HEK293 (cell line): ENCODE measurements at regions not wholly inside any gene's neighbourhood (a gene's known extent, or its start where the extent isn't known, plus 50 kb on each side); places are given as distances from the start of the nearest gene placed in this dataset.
A peak's percentile ranks its signal among the peaks of the same experiment; 100 is the strongest.

ENCODE experiments used
- CTCF ChIA-PET: fragments of 350-600 bp; formaldehyde crosslinking; extraction: SDS; loops from one replicate; lab custom pipeline; 2021; ENCODE audit warnings: antibody characterized with exemption; lab: Yijun Ruan, JAX
- POLR2A ChIA-PET: fragments of 300-600 bp; formaldehyde crosslinking; extraction: SDS; loops from one replicate; lab custom pipeline; 2020; ENCODE audit warnings: antibody characterized with exemption, inconsistent platforms; lab: Yijun Ruan, JAX
- H3K27ac ChIP-seq: fragments of 200-500 bp; sonication (Bioruptor generic); 2 replicates; pipeline ENCODE4 v1.5.1; 2014; ENCODE audit warnings: low read depth, low read length, control low read depth, inconsistent platforms; ENCODE audit errors: extremely low read depth
- H3K36me3 ChIP-seq, 2 experiments: fragments of 200-500 bp in 1 of 2; sonication (Bioruptor generic) in 1 of 2; 1 replicate in 1 of 2; 2 replicates in 1 of 2; pipeline ENCODE4 v1.5.1; 2014 to 2017; ENCODE audit warnings: inconsistent platforms in 2 of 2, low read length in 2 of 2; ENCODE audit not compliant: control insufficient read depth in 2 of 2, insufficient read depth in 1 of 2
- H3K4me1 ChIP-seq: fragments of 200-500 bp; sonication (Bioruptor generic); 2 replicates; pipeline ENCODE4 v1.5.1; 2014; ENCODE audit warnings: mild to moderate bottlenecking, low read length, inconsistent platforms; ENCODE audit not compliant: control insufficient read depth, insufficient read depth
- H3K4me3 ChIP-seq: 2 replicates; pipeline ENCODE4 v1.5.1; 2011; ENCODE audit warnings: low read depth, mild to moderate bottlenecking, control low read depth, low read length, moderate library complexity
- H3K9me3 ChIP-seq: fragments of 200-500 bp; sonication (Bioruptor generic); 2 replicates; pipeline ENCODE4 v1.5.1; 2014; ENCODE audit warnings: low read depth, low read length, inconsistent platforms; ENCODE audit not compliant: control insufficient read depth, insufficient read depth
- ATF2 ChIP-seq: fragments of 450-650 bp; formaldehyde crosslinking; IDR thresholded peaks from 2 replicates; pipeline ENCODE4 v1.5.1; 2016; ENCODE audit warnings: missing biosample characterization, missing genetic modification characterization, low read depth
- BCL6B ChIP-seq: fragments of 450-650 bp; formaldehyde crosslinking; IDR thresholded peaks from 2 replicates; pipeline ENCODE4 v1.5.1; 2017; ENCODE audit warnings: missing biosample characterization, missing genetic modification characterization
- HIC1 ChIP-seq: fragments of 450-650 bp; formaldehyde crosslinking; IDR thresholded peaks from 2 replicates; pipeline ENCODE4 v1.5.1; 2016; ENCODE audit warnings: missing biosample characterization, missing genetic modification characterization
- OVOL3 ChIP-seq: fragments of 450-650 bp; formaldehyde crosslinking; IDR thresholded peaks from 2 replicates; pipeline ENCODE4 v1.5.1; 2016; ENCODE audit warnings: missing biosample characterization, missing genetic modification characterization
- PBX3 ChIP-seq: sonication (generic); formaldehyde crosslinking; IDR thresholded peaks from 2 replicates; pipeline ENCODE4 v1.8.1; 2022; ENCODE audit warnings: mild to moderate bottlenecking, moderate library complexity, missing genetic modification reagents
- PRDM1 ChIP-seq: fragments of 450-650 bp; formaldehyde crosslinking; IDR thresholded peaks from 2 replicates; pipeline ENCODE4; 2016; ENCODE audit warnings: missing biosample characterization, missing genetic modification characterization
- REPIN1 ChIP-seq: fragments of 450-650 bp; formaldehyde crosslinking; IDR thresholded peaks from 2 replicates; pipeline ENCODE4 v1.5.1; 2017; ENCODE audit warnings: missing biosample characterization, missing genetic modification characterization, low read depth
- SALL2 ChIP-seq: fragments of 450-650 bp; formaldehyde crosslinking; IDR thresholded peaks from 2 replicates; pipeline ENCODE4 v1.5.0; 2017; ENCODE audit warnings: missing biosample characterization, mild to moderate bottlenecking, missing genetic modification characterization, borderline replicate concordance
- TCF7L2 ChIP-seq: IDR thresholded peaks from 2 replicates; pipeline ENCODE4 v1.6.1; 2011; ENCODE audit warnings: low read depth, mild to moderate bottlenecking, inconsistent platforms, low read length, moderate library complexity, borderline replicate concordance
- ZNF140 ChIP-seq: fragments of 450-650 bp; formaldehyde crosslinking; IDR thresholded peaks from 2 replicates; pipeline ENCODE4 v1.5.1; 2016; ENCODE audit warnings: missing biosample characterization, missing genetic modification characterization
- ZNF214 ChIP-seq: fragments of 450-650 bp; formaldehyde crosslinking; IDR thresholded peaks from 2 replicates; pipeline ENCODE4 v1.5.1; 2017; ENCODE audit warnings: missing biosample characterization, mild to moderate bottlenecking, missing genetic modification characterization, borderline replicate concordance
- ZNF23 ChIP-seq: fragments of 450-650 bp; formaldehyde crosslinking; IDR thresholded peaks from 2 replicates; pipeline ENCODE4 v1.5.1; 2016; ENCODE audit warnings: missing biosample characterization, missing genetic modification characterization, borderline replicate concordance
- ZNF239 ChIP-seq: fragments of 450-650 bp; formaldehyde crosslinking; IDR thresholded peaks from 2 replicates; pipeline ENCODE4 v1.5.1; 2016; ENCODE audit warnings: missing biosample characterization, missing genetic modification characterization
- ZNF274 ChIP-seq, 2 experiments: fragments of 200-500 bp in 1 of 2; fragments of 450-650 bp in 1 of 2; sonication (Bioruptor generic) in 1 of 2; formaldehyde crosslinking in 1 of 2; IDR thresholded peaks; 2 replicates each; pipeline versions ENCODE4 v1.5.1 to v1.6.1; 2014 to 2016; ENCODE audit warnings: borderline replicate concordance in 1 of 2, inconsistent platforms in 1 of 2, low read length in 1 of 2, missing biosample characterization in 1 of 2, missing genetic modification characterization in 1 of 2
- ZNF449 ChIP-seq: fragments of 450-650 bp; formaldehyde crosslinking; IDR thresholded peaks from 2 replicates; pipeline ENCODE4 v1.5.1; 2017; ENCODE audit warnings: missing biosample characterization, mild to moderate bottlenecking, missing genetic modification characterization, moderate library complexity
- ZNF623 ChIP-seq: fragments of 450-650 bp; formaldehyde crosslinking; IDR thresholded peaks from 2 replicates; pipeline ENCODE4 v1.5.1; 2016; ENCODE audit warnings: missing biosample characterization, missing genetic modification characterization
- ZNF654 ChIP-seq: fragments of 450-650 bp; formaldehyde crosslinking; IDR thresholded peaks from 2 replicates; pipeline ENCODE4 v1.5.1; 2016; ENCODE audit warnings: low read depth, missing biosample characterization, missing genetic modification characterization
- ZNF670 ChIP-seq: fragments of 450-650 bp; formaldehyde crosslinking; IDR thresholded peaks from 2 replicates; pipeline ENCODE4 v1.5.1; 2016; ENCODE audit warnings: missing biosample characterization, missing genetic modification characterization, low read depth

- CTCF ChIA-PET, result no interaction called here
- POLR2A ChIA-PET, result no interaction called here
Observed at GRCh38 chr2:207332480-207333212, 166.9 kb upstream of the KLF7 start.

GRCh38 chr2:207333599-207334300, 168.0 kb upstream of the KLF7 start:
- Histone ChIP-seq H3K4me3 (no peak overlapping the region), H3K4me1 (0 out of 2 replicates have a peak, but pooled peaks cover 7% of the 10 kb centered on the region), H3K36me3 (no peaks in the 10 kb centered on the region), H3K27ac (no peak overlapping the region; the same call in 1 of the 2 replicates), H3K9me3 (no peaks in the 10 kb centered on the region)
- TF ChIP-seq ZNF274 (IDR thresholded peaks at IDR 0.05; ENCODE audit: low read length), result no peak
- no peak for TF ChIP-seq ZNF274 (tag by site-specific recombination; IDR thresholded peaks at IDR 0.05; ENCODE audit: borderline replicate concordance)
- peak; percentile 78 for TF ChIP-seq ATF2 (tag by site-specific recombination)
- CTCF ChIA-PET, result no interaction called here
- POLR2A ChIA-PET, result no interaction called here

More at GRCh38 chr2:207332480-207333212, 166.9 kb upstream of the KLF7 start:
- TF ChIP-seq ZNF274 (IDR thresholded peaks at IDR 0.05; ENCODE audit: low read length) (no peak), ZNF274 (tag by site-specific recombination; IDR thresholded peaks at IDR 0.05; ENCODE audit: borderline replicate concordance) (no peak), REPIN1 (tag by site-specific recombination) (no peak), ZNF654 (tag by site-specific recombination) (no peak), ZNF23 (no peak)
- H3K4me1 ChIP-seq, result 0 out of 2 replicates have a peak, but pooled peaks cover 7% of the 10 kb centered on the region
- H3K27ac ChIP-seq, result no peak overlapping the region
- H3K36me3 ChIP-seq, result no peaks in the 10 kb centered on the region
- H3K9me3 ChIP-seq, result no peaks in the 10 kb centered on the region
- H3K4me3 ChIP-seq, result no peak overlapping the region

GRCh38 chr2:207334301-207334623, 168.5 kb upstream of the KLF7 start:
- Histone ChIP-seq H3K27ac (no peak overlapping the region; the same call in 1 of the 2 replicates), H3K36me3 (no peaks in the 10 kb centered on the region), H3K4me3 (0 out of 2 replicates have a peak overlapping the region, but pooled peaks have one; percentile 5), H3K4me1 (0 out of 2 replicates have a peak, but pooled peaks cover 7% of the 10 kb centered on the region), H3K9me3 (no peaks in the 10 kb centered on the region)
- ChIA-PET CTCF (no interaction called here), POLR2A (no interaction called here)
- no peak for TF ChIP-seq ZNF623 (tag by site-specific recombination)
- no peak for TF ChIP-seq SALL2 (tag by site-specific recombination)
- TF ChIP-seq ZNF449, result no peak
- no peak for TF ChIP-seq ZNF239 (tag by site-specific recombination)
- no peak for TF ChIP-seq PRDM1 (tag by site-specific recombination)
- TF ChIP-seq TCF7L2, result no peak
- no peak for TF ChIP-seq ZNF140 (tag by site-specific recombination)
- TF ChIP-seq ZNF214 (tag by site-specific recombination), result no peak
- TF ChIP-seq HIC1, result no peak
- no peak for TF ChIP-seq PBX3 (CRISPR knock-in tag)
- TF ChIP-seq BCL6B (tag by site-specific recombination), result no peak
- no peak for TF ChIP-seq ZNF670
- no peak for TF ChIP-seq OVOL3 (tag by site-specific recombination)
